AML-193 (cell line): ENCODE measurements at regions not wholly inside any gene's neighbourhood (a gene's known extent, or its start where the extent isn't known, plus 50 kb on each side); places are given as distances from the start of the nearest gene placed in this dataset.

Experiments
- DNase-seq, 2 experiments: peaks; one replicate each; lab custom pipeline; 2025; lab: John Stamatoyannopoulos, UW

- DNase-seq: no peak
These were observed 104.5 kb upstream of the SMIM21 start for GRCh38 chr18:75531851-75532459.

DNA sequence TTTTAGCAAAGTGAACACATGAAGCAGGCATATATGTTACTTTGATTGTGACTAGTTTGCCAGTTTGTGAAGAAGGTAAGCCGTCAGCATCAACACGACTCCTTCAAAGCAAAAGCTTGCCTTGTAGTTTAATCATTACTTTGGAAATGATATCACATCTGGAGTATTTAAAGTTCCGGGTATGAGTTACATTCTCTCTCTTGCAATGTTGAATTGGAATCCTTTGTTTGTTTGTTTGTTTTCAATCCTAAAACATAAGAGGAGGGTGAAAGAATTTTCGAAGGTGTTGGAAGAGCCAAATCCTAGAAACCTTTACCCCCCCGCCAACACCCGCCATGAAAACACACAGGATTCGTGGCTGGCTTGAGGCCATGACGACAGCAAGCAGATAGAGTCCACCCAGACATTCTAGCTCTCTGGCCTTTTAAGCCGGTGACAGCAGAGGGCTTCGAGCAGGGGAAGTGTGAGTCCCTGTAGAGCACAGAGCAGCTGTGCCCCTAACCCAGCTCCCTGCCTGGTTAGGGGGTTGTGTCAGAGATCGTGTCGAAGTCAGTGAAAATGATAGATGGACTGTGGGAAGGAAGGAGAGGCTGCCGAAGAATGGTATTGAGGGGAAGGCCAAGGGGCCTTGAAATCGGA lies 103.8 kb upstream of the SMIM21 start:
- DNase-seq: no peak

- no peak for DNase-seq
These were observed 103.2 kb upstream of the SMIM21 start for GRCh38 chr18:75530566-75531211.

- no peak for DNase-seq
These were observed 102.6 kb upstream of the SMIM21 start for GRCh38 chr18:75530118-75530517.

DNA sequence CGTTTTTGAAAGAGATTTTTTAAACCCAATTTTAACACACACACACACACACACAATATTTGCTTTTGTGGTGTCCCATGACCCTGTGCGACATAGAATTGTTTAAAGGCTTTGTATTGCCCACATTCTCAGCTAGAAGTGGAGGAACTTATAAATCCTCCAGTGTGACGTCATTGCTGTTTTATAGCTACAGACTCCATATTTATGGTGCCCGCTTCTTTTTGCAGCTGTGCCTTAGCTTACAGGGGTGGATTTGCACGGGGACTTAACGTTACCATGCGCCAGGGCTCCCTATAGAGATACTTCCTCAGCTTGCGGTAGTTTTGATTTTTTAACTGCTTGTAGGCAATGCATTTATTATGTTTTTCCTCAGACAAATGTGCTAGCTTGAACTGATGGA lies 101.9 kb upstream of the SMIM21 start:
- no peak for DNase-seq

DNA sequence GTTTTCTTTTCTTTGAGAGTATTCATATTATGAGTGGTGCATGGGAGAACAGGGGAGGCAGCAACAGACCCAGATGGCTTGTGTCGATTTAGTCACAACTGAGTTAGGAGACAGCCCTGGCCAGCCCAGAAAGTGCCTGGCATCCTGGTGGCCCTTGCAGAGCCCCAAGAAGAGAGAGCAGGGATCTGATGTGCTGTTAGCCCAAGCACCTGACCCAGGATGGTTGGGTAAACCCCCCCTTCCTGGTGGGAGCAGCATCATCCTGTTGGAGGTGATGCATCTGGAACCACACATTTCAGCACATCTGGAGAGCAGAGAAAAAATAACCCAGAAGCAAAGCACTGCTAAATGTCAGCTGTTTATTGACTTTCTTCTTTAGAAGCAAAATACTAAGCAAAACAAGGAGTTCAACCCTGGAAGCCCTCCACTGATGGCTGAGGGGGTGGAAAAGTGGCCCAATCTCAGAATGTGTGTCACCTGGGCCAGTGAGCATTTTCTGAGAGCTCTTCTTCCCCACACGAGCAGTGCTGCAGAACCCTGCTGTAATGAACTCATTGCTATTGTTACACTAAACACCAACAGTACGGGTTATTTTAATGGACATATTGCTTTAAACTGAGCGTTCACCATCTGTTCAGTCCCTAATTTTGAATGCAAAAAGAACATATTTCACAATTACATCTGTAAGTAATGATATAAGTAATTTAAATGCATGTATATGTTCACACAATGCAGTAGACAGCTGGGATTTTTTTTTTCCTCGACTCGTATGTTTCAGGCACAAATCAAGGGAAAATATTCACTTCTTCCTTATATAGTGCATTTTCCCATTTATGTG lies 100.6 kb upstream of the SMIM21 start:
- no peak for DNase-seq

GRCh38 chr18:75526038-75526437 lies 98.5 kb upstream of the SMIM21 start:
- DNase-seq: no peak

DNA sequence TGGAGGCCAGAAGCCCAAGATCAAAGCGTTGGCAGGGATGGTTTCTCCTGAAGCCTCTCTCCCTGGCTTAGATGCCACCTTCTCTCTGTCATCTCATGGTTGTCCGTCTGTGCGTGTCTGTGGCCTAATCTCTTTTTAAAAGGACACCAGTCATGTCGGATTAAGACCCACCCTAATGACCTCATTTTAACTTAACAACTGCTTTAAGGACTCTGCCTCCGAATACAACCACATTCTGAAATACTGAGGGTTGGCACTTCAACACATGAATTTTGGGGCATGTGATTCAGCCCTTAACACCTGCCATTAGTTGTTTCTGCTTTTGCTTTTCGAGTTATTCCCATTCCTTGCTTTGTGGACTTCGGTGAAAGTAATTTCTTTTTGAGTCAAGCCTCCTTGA lies 97.8 kb upstream of the SMIM21 start:
- DNase-seq: no peak

- no peak for DNase-seq
These were observed 97.3 kb upstream of the SMIM21 start for GRCh38 chr18:75524841-75525240.

DNA sequence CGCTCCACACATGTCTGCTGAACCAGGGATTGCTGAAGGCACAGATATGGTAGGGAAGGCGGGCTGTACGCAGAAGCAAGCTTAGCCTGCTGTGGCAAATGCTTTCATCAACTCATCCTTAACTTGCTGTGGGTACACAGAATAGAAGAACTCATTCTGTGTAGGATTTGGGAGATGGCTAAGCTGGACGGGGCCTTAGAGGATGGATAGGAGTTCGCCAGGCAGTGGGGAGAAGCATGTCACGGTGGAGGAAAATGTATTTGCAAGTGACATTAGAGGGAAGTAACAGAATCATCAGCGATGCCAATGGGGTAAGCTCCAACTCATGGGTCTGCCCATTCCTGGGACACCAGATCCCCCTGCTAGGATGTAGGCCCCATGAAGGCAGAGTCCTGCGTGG lies 96.7 kb upstream of the SMIM21 start:
- no peak for DNase-seq

GRCh38 chr18:75521816-75522215 lies 94.3 kb upstream of the SMIM21 start:
- no peak for DNase-seq

DNA sequence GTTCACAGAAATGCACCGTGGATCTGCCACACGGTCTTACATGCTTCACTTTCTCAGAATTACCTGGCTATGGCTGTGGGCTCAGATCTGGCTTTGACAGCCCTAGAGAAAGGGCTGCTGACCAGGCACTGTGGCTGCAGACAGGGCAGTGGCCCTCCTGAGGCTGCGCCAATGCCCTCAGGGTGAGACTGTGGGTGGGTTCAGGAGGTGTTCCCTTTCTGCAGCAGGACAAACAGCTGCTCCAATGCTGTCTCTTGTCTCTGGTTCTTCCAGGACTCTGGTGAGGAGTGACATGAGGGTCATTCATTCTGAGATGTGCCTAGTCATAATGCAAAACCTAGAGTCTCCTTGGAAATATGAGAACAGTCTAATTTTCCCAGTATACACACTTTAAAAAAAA lies 90.5 kb upstream of the SMIM21 start:
- DNase-seq: no peak

- no peak for DNase-seq
These were observed 89.8 kb upstream of the SMIM21 start for GRCh38 chr18:75517286-75517685.

DNA sequence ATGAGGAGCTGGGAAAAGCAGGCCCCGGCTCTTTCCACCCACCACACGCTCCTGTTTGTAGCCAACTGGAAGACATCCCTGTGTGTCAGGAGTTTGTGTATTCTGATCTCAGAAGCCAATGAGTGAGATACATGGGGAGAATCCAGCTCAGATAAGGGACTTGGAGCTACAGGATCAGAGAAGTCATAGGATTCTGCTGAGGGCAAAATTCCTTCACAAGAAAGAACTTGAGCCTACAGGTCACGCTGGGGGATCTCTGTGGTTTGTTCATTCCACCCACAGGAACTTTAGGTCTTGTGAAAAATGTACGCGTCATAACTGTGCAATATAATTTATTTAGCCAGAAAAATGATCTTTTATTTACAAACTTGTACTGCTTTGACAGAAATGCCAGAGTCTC lies 80.1 kb upstream of the SMIM21 start:
- DNase-seq: peak in 1 of 2 experiments; percentile 12

GRCh38 chr18:75506913-75507312 lies 79.4 kb upstream of the SMIM21 start:
- DNase-seq: no peak

- DNase-seq: no peak
These were observed 77.0 kb upstream of the SMIM21 start for GRCh38 chr18:75504469-75504868.

GRCh38 chr18:75503615-75504014 lies 76.1 kb upstream of the SMIM21 start:
- no peak for DNase-seq

- DNase-seq: no peak
These were observed 74.8 kb upstream of the SMIM21 start for GRCh38 chr18:75502286-75502685.

DNA sequence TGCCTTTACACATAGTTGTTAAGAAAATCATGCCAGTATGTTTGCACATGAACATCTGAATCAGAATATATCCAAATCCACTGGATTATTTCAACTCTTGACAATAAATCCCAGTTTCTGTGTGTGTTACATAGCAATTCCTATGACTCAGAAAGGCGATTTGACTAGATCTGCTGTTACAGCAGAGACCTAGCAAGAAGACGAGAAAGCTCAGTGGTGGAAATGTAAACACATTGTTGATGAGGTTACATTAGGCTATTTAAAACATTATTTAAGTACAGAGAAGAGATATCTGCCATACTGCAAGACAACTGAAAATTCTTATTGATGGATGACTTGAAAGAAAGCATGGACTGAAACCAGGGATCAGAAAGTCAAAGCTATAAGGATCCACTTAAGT lies 73.0 kb upstream of the SMIM21 start:
- DNase-seq: no peak

GRCh38 chr18:75497576-75498235 lies 70.2 kb upstream of the SMIM21 start:
- DNase-seq: no peak

GRCh38 chr18:75496151-75496550 lies 68.6 kb upstream of the SMIM21 start:
- DNase-seq: no peak

DNA sequence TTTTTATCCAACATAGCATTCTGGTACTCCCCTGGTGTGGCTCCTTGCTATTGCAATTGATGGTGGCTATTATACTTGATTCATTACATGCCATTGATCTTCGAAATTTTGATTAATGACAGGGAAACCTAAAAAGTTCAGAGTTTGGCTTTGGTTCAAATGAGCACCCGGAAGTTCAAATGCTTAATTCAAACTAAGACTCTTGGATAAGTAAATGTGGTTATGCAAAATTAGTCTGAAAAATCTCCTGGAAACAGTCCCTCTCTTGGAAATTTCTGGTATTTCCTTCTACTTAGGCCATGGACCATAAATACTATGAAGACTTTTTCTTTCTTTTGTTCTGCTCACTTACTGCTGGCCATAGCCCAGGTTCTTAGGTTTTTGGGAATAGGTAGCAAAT lies 65.3 kb upstream of the SMIM21 start:
- DNase-seq: no peak
